HFFc6 (cell line): ENCODE measurements at regions not wholly inside any gene's neighbourhood (a gene's known extent, or its start where the extent isn't known, plus 50 kb on each side); places are given as distances from the start of the nearest gene placed in this dataset.

Experiments
- DNase-seq: peaks from one replicate; pipeline ENCODE4 v3.0.0-alpha.2; 2018
- H3K27ac Mint-ChIP-seq: 2 replicates; pipeline ENCODE4 v1.8.0; 2020; ENCODE audit warnings: mild to moderate bottlenecking, mixed read lengths
- H3K27me3 Mint-ChIP-seq: 2 replicates; pipeline ENCODE4 v1.8.0; 2021; ENCODE audit warnings: mild to moderate bottlenecking, moderate library complexity, mixed read lengths; ENCODE audit not compliant: insufficient read depth
- H3K36me3 Mint-ChIP-seq: 2 replicates; pipeline ENCODE4 v1.8.0; 2021; ENCODE audit warnings: low read depth, mixed read lengths
- H3K4me1 Mint-ChIP-seq: 2 replicates; pipeline ENCODE4 v1.8.0; 2020; ENCODE audit warnings: low read depth, mixed read lengths
- H3K4me3 Mint-ChIP-seq: 2 replicates; pipeline ENCODE4 v1.8.0; 2020; ENCODE audit warnings: mild to moderate bottlenecking, moderate library complexity, mixed read lengths
- H3K9me3 Mint-ChIP-seq: 2 replicates; pipeline ENCODE4 v1.8.0; 2020; ENCODE audit warnings: mild to moderate bottlenecking, mixed read lengths
- TF ChIP-seq, protein P1 (sequence below): fragments of 200-600 bp; sonication (generic); IDR thresholded peaks from 2 replicates; pipeline ENCODE4 v1.5.0; 2021; ENCODE audit warnings: antibody characterized with exemption, mild to moderate bottlenecking

DNA sequence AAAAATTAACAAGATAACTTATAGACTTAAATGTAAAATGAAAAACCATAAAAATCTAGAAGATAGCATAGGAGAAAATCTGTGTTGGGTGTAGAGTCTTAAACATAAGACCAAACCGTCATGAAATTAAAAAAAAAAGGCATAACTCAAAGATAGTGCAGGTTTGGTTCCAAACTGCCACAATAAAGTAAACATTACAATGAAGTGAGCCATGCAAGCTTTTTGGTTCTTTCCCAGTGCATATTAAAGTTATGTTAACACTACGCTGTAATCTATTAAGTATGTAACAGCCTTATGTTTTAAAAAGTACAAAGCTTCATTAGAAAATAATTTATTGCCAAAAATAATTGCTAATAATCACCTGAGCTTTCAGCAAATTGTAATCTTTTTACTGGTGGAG lies 1366.5 kb upstream of the LRRTM3 start:
- Mint-ChIP-seq H3K4me1 (no peaks in the 10 kb centered on the region), H3K36me3 (no peaks in the 10 kb centered on the region), H3K27ac (no peak overlapping the region), H3K27me3 (no peaks in the 10 kb centered on the region; the same call in 1 of the 2 replicates), H3K4me3 (no peak overlapping the region), H3K9me3 (peaks cover 25% of the 10 kb centered on the region)
- TF ChIP-seq, protein P1, sequence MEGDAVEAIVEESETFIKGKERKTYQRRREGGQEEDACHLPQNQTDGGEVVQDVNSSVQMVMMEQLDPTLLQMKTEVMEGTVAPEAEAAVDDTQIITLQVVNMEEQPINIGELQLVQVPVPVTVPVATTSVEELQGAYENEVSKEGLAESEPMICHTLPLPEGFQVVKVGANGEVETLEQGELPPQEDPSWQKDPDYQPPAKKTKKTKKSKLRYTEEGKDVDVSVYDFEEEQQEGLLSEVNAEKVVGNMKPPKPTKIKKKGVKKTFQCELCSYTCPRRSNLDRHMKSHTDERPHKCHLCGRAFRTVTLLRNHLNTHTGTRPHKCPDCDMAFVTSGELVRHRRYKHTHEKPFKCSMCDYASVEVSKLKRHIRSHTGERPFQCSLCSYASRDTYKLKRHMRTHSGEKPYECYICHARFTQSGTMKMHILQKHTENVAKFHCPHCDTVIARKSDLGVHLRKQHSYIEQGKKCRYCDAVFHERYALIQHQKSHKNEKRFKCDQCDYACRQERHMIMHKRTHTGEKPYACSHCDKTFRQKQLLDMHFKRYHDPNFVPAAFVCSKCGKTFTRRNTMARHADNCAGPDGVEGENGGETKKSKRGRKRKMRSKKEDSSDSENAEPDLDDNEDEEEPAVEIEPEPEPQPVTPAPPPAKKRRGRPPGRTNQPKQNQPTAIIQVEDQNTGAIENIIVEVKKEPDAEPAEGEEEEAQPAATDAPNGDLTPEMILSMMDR, result no peak
- no peak for DNase-seq

GRCh38 chr10:65565246-65565645 lies 1360.6 kb upstream of the LRRTM3 start:
- no peaks in the 10 kb centered on the region; the same call in 1 of the 2 replicates for H3K4me1 Mint-ChIP-seq
- H3K27ac Mint-ChIP-seq, result no peak overlapping the region
- DNase-seq, result no peak
- TF ChIP-seq, protein P1, result no peak
- H3K27me3 Mint-ChIP-seq, result no peaks in the 10 kb centered on the region
- no peak overlapping the region for H3K4me3 Mint-ChIP-seq
- H3K9me3 Mint-ChIP-seq, result peaks cover 20% of the 10 kb centered on the region
- no peaks in the 10 kb centered on the region for H3K36me3 Mint-ChIP-seq

- Mint-ChIP-seq H3K4me3 (no peak overlapping the region), H3K4me1 (no peaks in the 10 kb centered on the region; the same call in 1 of the 2 replicates), H3K36me3 (no peaks in the 10 kb centered on the region), H3K9me3 (peaks cover 10% of the 10 kb centered on the region), H3K27ac (no peak overlapping the region), H3K27me3 (no peaks in the 10 kb centered on the region)
- no peak for DNase-seq
- TF ChIP-seq, protein P1, result no peak
Observed at GRCh38 chr10:65566906-65567305, 1358.9 kb upstream of the LRRTM3 start.

DNA sequence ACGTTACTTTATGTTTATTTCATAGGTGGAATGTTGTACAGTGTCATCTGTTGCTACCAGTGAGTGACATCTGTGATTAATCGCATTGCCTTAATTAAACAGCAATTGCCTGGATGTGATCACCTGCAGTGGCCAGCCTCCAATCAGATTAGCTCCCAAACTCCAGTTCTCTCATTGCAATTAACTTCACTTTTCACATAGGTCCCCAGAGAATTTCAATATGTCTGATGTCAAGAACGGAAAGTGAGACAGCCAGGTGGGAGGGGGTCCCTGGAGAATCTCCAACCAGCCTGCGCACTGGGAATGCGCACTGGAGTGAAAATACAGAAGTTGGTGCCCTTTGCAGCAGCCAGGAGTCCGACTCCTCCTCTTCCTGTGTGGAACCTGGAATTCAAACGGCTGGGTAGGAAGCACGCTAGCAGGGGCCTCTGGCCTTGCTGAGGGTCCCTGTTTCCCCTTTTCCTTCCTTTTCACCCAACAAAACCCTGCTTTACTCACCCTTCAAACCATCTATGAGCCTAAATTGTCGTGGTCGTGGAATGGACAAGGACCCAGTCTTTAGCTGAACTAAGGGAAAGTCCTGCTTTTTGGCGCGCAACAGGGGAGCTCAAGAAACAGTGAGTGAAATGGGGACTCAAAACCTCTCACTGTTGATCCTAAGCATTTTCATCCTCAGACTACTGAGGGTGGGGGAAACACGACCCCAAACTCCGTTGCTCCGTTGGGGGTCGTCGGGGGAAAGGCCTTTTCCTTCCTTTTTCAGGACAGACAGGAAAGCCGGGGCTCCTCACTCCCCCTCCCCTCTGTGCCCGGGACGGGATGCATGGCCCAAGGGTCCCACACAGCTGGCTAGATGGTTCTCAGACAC lies 1355.5 kb upstream of the LRRTM3 start:
- H3K4me1 Mint-ChIP-seq, result no peaks in the 10 kb centered on the region; the same call in 1 of the 2 replicates
- TF ChIP-seq, protein P1, result no peak

GRCh38 chr10:65571011-65571570 lies 1354.7 kb upstream of the LRRTM3 start:
- no peak overlapping the region; the same call in 1 of the 2 replicates for H3K27ac Mint-ChIP-seq
- H3K27me3 Mint-ChIP-seq, result no peaks in the 10 kb centered on the region
- H3K36me3 Mint-ChIP-seq, result no peaks in the 10 kb centered on the region
- no peak for DNase-seq
- H3K4me3 Mint-ChIP-seq, result peak overlapping the region; percentile 89
- TF ChIP-seq, protein P1, result no peak
- H3K4me1 Mint-ChIP-seq, result no peaks in the 10 kb centered on the region; the same call in 1 of the 2 replicates
- H3K9me3 Mint-ChIP-seq, result no peaks in the 10 kb centered on the region; the same call in 1 of the 2 replicates

More for the DNA sequence above, 1355.5 kb upstream of the LRRTM3 start:
- Mint-ChIP-seq H3K27me3 (no peaks in the 10 kb centered on the region), H3K36me3 (no peaks in the 10 kb centered on the region), H3K27ac (peak overlapping the region; percentile 65; the same call in 1 of the 2 replicates), H3K4me3 (peak overlapping the region; percentile 89), H3K9me3 (no peaks in the 10 kb centered on the region; the same call in 1 of the 2 replicates)
- DNase-seq, result peak; percentile 1
